ENCODE measurements at regions not wholly inside any gene's neighbourhood (a gene's known extent, or its start where the extent isn't known, plus 50 kb on each side); places are given as distances from the start of the nearest gene placed in this dataset.

- no peak overlapping the region for H3K4me3 ChIP-seq (ENCODE audit: low read depth, low read length)
- no peak for DNase-seq (ENCODE audit: low read depth)
- TF ChIP-seq CTCF (IDR thresholded peaks at IDR 0.05; ENCODE audit: low read depth, low read length, missing control alignments), result no peak
Observed at GRCh38 chr9:78383130-78383529, 86.2 kb downstream of the PSAT1 start.

- no peak overlapping the region for H3K4me3 ChIP-seq (ENCODE audit: low read depth, low read length)
- TF ChIP-seq CTCF (IDR thresholded peaks at IDR 0.05; ENCODE audit: low read depth, low read length, missing control alignments), result no peak
- no peak for DNase-seq (ENCODE audit: low read depth)
Observed at GRCh38 chr9:78386348-78386747, 89.4 kb downstream of the PSAT1 start.

GRCh38 chr9:78386773-78387172 lies 89.8 kb downstream of the PSAT1 start:
- no peak for DNase-seq (ENCODE audit: low read depth)
- no peak overlapping the region for H3K4me3 ChIP-seq (ENCODE audit: low read depth, low read length)
- TF ChIP-seq CTCF (IDR thresholded peaks at IDR 0.05; ENCODE audit: low read depth, low read length, missing control alignments), result no peak

GRCh38 chr9:78393340-78393739 lies 96.4 kb downstream of the PSAT1 start:
- DNase-seq (ENCODE audit: low read depth), result no peak
- no peak overlapping the region for H3K4me3 ChIP-seq (ENCODE audit: low read depth, low read length)
- no peak for TF ChIP-seq CTCF (IDR thresholded peaks at IDR 0.05; ENCODE audit: low read depth, low read length, missing control alignments)

- no peak for TF ChIP-seq CTCF (IDR thresholded peaks at IDR 0.05; ENCODE audit: low read depth, low read length, missing control alignments)
- H3K4me3 ChIP-seq (ENCODE audit: low read depth, low read length), result no peak overlapping the region
- DNase-seq (ENCODE audit: low read depth), result no peak
Observed at GRCh38 chr9:78393932-78394331, 97.0 kb downstream of the PSAT1 start.

GRCh38 chr9:78396087-78396486 lies 99.2 kb downstream of the PSAT1 start:
- no peak for TF ChIP-seq CTCF (IDR thresholded peaks at IDR 0.05; ENCODE audit: low read depth, low read length, missing control alignments)
- no peak overlapping the region for H3K4me3 ChIP-seq (ENCODE audit: low read depth, low read length)
- DNase-seq (ENCODE audit: low read depth), result no peak

GRCh38 chr9:78397045-78397444 lies 100.1 kb downstream of the PSAT1 start:
- no peak for TF ChIP-seq CTCF (IDR thresholded peaks at IDR 0.05; ENCODE audit: low read depth, low read length, missing control alignments)
- DNase-seq (ENCODE audit: low read depth), result no peak
- no peak overlapping the region for H3K4me3 ChIP-seq (ENCODE audit: low read depth, low read length)
